OCI-LY7 (cell line): ENCODE measurements at regions not wholly inside any gene's neighbourhood (a gene's known extent, or its start where the extent isn't known, plus 50 kb on each side); places are given as distances from the start of the nearest gene placed in this dataset.

ENCODE experiments used
- BruUV-seq: library from RNA; stranded (reverse); fragments of 400-500 nt; replicated peaks from 2 replicates; lab custom pipeline; 2021; lab: Mats Ljungman, UMichigan
- CTCF ChIA-PET: fragments of 300-600 bp; sonication (Branson Sonifier 250); formaldehyde crosslinking; loops from one replicate; lab custom pipeline; 2022; ENCODE audit warnings: antibody characterized with exemption; ENCODE audit not compliant: unreplicated experiment; lab: Charles Lee
- POLR2A ChIA-PET: fragments of 300-600 bp; sonication (Branson Sonifier 250); formaldehyde crosslinking; loops from one replicate; lab custom pipeline; 2022; ENCODE audit warnings: antibody characterized with exemption; lab: Charles Lee
- DNase-seq: peaks from one replicate; pipeline ENCODE4 v3.0.0-alpha.2; 2015; ENCODE audit warnings: low spot score
- H2AFZ ChIP-seq: fragments of 200-600 bp; sonication (generic), shearing (Covaris generic); 2 replicates; pipeline ENCODE4 v1.6.1; 2014; ENCODE audit warnings: mild to moderate bottlenecking, antibody characterized with exemption, low read length, moderate library complexity
- H3K27ac ChIP-seq: fragments of 200-600 bp; sonication (generic); 2 replicates; pipeline ENCODE4 v1.5.1; 2014; ENCODE audit warnings: mixed run types, low read depth, mild to moderate bottlenecking, moderate library complexity, low read length, inconsistent platforms; ENCODE audit not compliant: poor library complexity, severe bottlenecking
- H3K36me3 ChIP-seq: fragments of 200-600 bp; sonication (generic); 2 replicates; pipeline ENCODE4 v1.6.1; 2014; ENCODE audit warnings: mild to moderate bottlenecking, antibody characterized with exemption, low read length, moderate library complexity, mixed read lengths; ENCODE audit not compliant: insufficient read depth
- H3K4me1 ChIP-seq: fragments of 200-600 bp; sonication (generic); 2 replicates; pipeline ENCODE4 v1.5.1; 2014; ENCODE audit warnings: mild to moderate bottlenecking, low read length; ENCODE audit not compliant: insufficient read depth, poor library complexity, severe bottlenecking
- H3K4me2 ChIP-seq: fragments of 200-600 bp; sonication (generic); 2 replicates; pipeline ENCODE4 v1.6.1; 2014; ENCODE audit warnings: mild to moderate bottlenecking, low read length
- H3K4me3 ChIP-seq: fragments of 200-600 bp; sonication (generic); 2 replicates; pipeline ENCODE4 v1.5.1; 2014; ENCODE audit warnings: mild to moderate bottlenecking, low read depth, low read length; ENCODE audit not compliant: poor library complexity, severe bottlenecking
- H3K79me2 ChIP-seq: fragments of 200-600 bp; sonication (generic); 2 replicates; pipeline ENCODE4 v1.6.1; 2016; ENCODE audit warnings: low read depth, mild to moderate bottlenecking, low read length, moderate library complexity, mixed read lengths; ENCODE audit not compliant: insufficient read depth
- H3K9me2 ChIP-seq: fragments of 200-600 bp; sonication (generic); 2 replicates; pipeline ENCODE4 v1.6.1; 2016; ENCODE audit warnings: mild to moderate bottlenecking, low read length, mixed read lengths; ENCODE audit not compliant: insufficient read depth
- H3K9me3 ChIP-seq: fragments of 200-600 bp; sonication (generic); 2 replicates; pipeline ENCODE4 v1.6.1; 2014; ENCODE audit warnings: mild to moderate bottlenecking, mixed run types, low read length, mixed read lengths
- H4K20me1 ChIP-seq: fragments of 200-600 bp; sonication (generic); 2 replicates; pipeline ENCODE4 v1.6.1; 2014; ENCODE audit warnings: mild to moderate bottlenecking, antibody characterized with exemption, low read length, moderate library complexity, mixed read lengths; ENCODE audit not compliant: insufficient read depth
- CTCF ChIP-seq: fragments of 200-600 bp; sonication (generic); conservative IDR thresholded peaks from 2 replicates; pipeline ENCODE4 v1.5.1; 2014; ENCODE audit warnings: mild to moderate bottlenecking, antibody characterized with exemption, low read length, moderate library complexity, mixed read lengths
- EZH2phosphoT487 ChIP-seq: fragments of 200-600 bp; sonication (generic); IDR thresholded peaks from 2 replicates; pipeline ENCODE4 v1.6.1; 2018; ENCODE audit warnings: low read depth, borderline replicate concordance, mild to moderate bottlenecking, mixed run types, antibody characterized with exemption, low read length, moderate library complexity, mixed read lengths
- intact Hi-C: fragments of 100-400 bp; cut with micrococcal nuclease; formaldehyde crosslinking; loops from one replicate; pipeline ENCODE4 v1.10.0; 2022; ENCODE audit not compliant: unreplicated experiment

GRCh38 chr7:42344198-42344755 lies 107.3 kb upstream of the GLI3 start:
- Histone ChIP-seq H3K4me3 (no peak overlapping the region), H2AFZ (no peak overlapping the region), H3K9me3 (no peaks in the 10 kb centered on the region), H3K27ac (no peak overlapping the region), H3K36me3 (no peaks in the 10 kb centered on the region), H3K9me2 (no peaks in the 10 kb centered on the region), H3K4me2 (no peak overlapping the region), H3K4me1 (no peaks in the 10 kb centered on the region), H4K20me1 (no peaks in the 10 kb centered on the region), H3K79me2 (no peaks in the 10 kb centered on the region)
- intact Hi-C loops = no loop called here
- DNase-seq = no peak
- ChIA-PET POLR2A (no interaction called here), CTCF (no interaction called here)
- no TSS peak for BruUV-seq
- TF ChIP-seq CTCF (no peak), EZH2phosphoT487 (no peak)

- no peaks in the 10 kb centered on the region for H3K9me3 ChIP-seq
- no peak overlapping the region for H3K4me2 ChIP-seq
- no peak for TF ChIP-seq CTCF
- no peak for TF ChIP-seq EZH2phosphoT487
- POLR2A ChIA-PET = no interaction called here
- no peaks in the 10 kb centered on the region for H3K79me2 ChIP-seq
- H3K9me2 ChIP-seq = no peaks in the 10 kb centered on the region
- no TSS peak for BruUV-seq
- DNase-seq = no peak
- H3K27ac ChIP-seq = no peak overlapping the region
- H3K4me1 ChIP-seq = no peaks in the 10 kb centered on the region
- no peak overlapping the region for H2AFZ ChIP-seq
- CTCF ChIA-PET = no interaction called here
- H4K20me1 ChIP-seq = no peaks in the 10 kb centered on the region
- no peak overlapping the region for H3K4me3 ChIP-seq
- no peaks in the 10 kb centered on the region for H3K36me3 ChIP-seq
- intact Hi-C loops = no loop called here
Measured at GRCh38 chr7:42342381-42342780, 105.4 kb upstream of the GLI3 start.

GRCh38 chr7:42340436-42340835 lies 103.4 kb upstream of the GLI3 start:
- no TSS peak for BruUV-seq
- Histone ChIP-seq H3K4me2 (no peak overlapping the region), H3K9me3 (no peaks in the 10 kb centered on the region), H3K9me2 (no peaks in the 10 kb centered on the region), H2AFZ (no peak overlapping the region), H3K27ac (no peak overlapping the region), H3K4me3 (no peak overlapping the region), H4K20me1 (no peaks in the 10 kb centered on the region), H3K79me2 (no peaks in the 10 kb centered on the region), H3K4me1 (no peaks in the 10 kb centered on the region), H3K36me3 (no peaks in the 10 kb centered on the region)
- DNase-seq = no peak
- intact Hi-C loops = no loop called here
- ChIA-PET POLR2A (interaction anchor here (0.6 kb wide), 2 partner anchors 13 to 1611 kb away, joined by 3 read pairs; no protein-coding TSS in a partner anchor), CTCF (no interaction called here)
- TF ChIP-seq EZH2phosphoT487 = no peak
- TF ChIP-seq CTCF = no peak
